Fibroblast of the conjunctiva (primary cell): ENCODE measurements at regions not wholly inside any gene's neighbourhood (a gene's known extent, or its start where the extent isn't known, plus 50 kb on each side); places are given as distances from the start of the nearest gene placed in this dataset.

Experiments used
- DNase-seq: peaks from one replicate; pipeline ENCODE4 v3.0.0-alpha.2; 2010; ENCODE audit warnings: low read depth

- DNase-seq: no peak
These were observed 89.2 kb upstream of the TOMM7 start for GRCh38 chr7:22911889-22912288.

GRCh38 chr7:22909917-22910316 lies 87.3 kb upstream of the TOMM7 start:
- no peak for DNase-seq

- no peak for DNase-seq
These were observed 85.2 kb upstream of the TOMM7 start for GRCh38 chr7:22907805-22908204.

GRCh38 chr7:22900784-22901183 lies 78.1 kb upstream of the TOMM7 start:
- no peak for DNase-seq

GRCh38 chr7:22900101-22900500 lies 77.5 kb upstream of the TOMM7 start:
- DNase-seq: no peak

- DNase-seq: no peak
These were observed 74.3 kb upstream of the TOMM7 start for GRCh38 chr7:22896917-22897316.

- DNase-seq: no peak
These were observed 73.1 kb upstream of the TOMM7 start for GRCh38 chr7:22895828-22896165.

GRCh38 chr7:22895140-22895827 lies 72.6 kb upstream of the TOMM7 start:
- no peak for DNase-seq

GRCh38 chr7:22894546-22894945 lies 71.9 kb upstream of the TOMM7 start:
- no peak for DNase-seq

GRCh38 chr7:22890773-22891172 lies 68.1 kb upstream of the TOMM7 start:
- DNase-seq: no peak

GRCh38 chr7:22885797-22886261 lies 63.2 kb upstream of the TOMM7 start:
- DNase-seq: no peak

GRCh38 chr7:22884911-22885788 lies 62.5 kb upstream of the TOMM7 start:
- DNase-seq: no peak

- no peak for DNase-seq
These were observed 59.5 kb upstream of the TOMM7 start for GRCh38 chr7:22882106-22882505.

- no peak for DNase-seq
These were observed 57.2 kb upstream of the TOMM7 start for GRCh38 chr7:22879709-22880306.

GRCh38 chr7:22879280-22879679 lies 56.6 kb upstream of the TOMM7 start:
- DNase-seq: no peak

GRCh38 chr7:22876986-22877729 lies 54.5 kb upstream of the TOMM7 start:
- DNase-seq: no peak

- no peak for DNase-seq
These were observed 52.8 kb upstream of the TOMM7 start for GRCh38 chr7:22875470-22875869.

- DNase-seq: no peak
These were observed 52.3 kb upstream of the TOMM7 start for GRCh38 chr7:22874904-22875303.
